ENCODE measurements at regions not wholly inside any gene's neighbourhood (a gene's known extent, or its start where the extent isn't known, plus 50 kb on each side); places are given as distances from the start of the nearest gene placed in this dataset.
"Not testable (repeated sequence)": the region's sequence is repeated elsewhere in the genome, so short reads cannot be mapped to it uniquely, and the experiment has no call there.

DNA sequence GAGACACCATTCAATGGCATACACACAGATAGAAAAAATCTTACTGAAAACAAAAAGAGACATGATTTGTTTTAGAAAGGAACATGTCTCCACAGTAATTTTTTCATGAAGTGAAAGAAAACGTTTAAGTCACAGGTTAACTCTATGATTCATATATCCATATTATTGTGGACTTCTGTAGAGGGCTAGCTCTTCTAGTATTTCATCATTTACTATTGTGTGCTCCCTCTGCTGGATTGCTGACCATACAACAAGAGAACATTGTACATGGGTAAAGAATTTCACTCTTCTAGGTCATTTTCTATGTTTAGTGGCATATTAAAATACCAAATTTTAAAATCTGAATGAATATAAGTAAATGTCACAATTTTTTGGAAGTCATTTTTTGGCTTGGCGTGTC lies 91.8 kb upstream of the POU3F4 start:
- DNase-seq: peak; percentile 14

DNA sequence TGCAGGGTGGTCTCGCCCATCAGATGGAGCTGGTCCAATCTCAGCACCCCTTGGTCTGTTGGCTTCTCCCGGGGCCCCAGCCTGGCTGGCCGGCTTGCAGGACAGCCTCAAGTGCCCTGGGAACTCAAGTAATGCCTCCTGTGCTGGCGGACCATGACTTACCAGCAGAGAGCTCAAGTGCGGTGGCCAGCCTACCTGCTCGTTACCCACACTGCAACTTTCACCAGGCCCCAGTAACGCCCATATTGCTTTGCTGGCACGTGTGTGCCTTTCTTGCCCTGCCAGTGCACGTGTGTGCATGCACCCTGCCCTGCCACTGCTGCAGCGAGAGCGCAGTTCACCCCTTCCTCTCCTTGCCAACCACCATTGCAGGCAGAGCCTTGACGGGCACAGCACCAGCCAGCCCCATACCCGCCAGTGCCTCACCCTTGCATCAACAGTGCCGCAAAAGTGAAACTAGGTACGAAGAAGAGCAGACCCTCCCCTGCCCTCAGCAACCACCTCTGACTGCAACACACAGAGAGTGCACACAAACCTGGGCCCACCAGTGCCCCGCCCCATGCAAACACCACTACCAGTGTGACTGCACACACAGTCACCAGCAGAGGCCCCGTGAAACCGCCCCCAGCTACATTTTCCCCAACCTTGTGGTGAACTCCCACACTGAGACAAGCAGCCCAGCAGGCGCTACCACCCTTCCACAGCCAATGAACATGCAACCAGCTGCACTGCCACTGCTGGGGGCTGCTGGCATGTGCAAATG lies 88.9 kb upstream of the POU3F4 start:
- no peak for DNase-seq

- DNase-seq: no peak
Observed at GRCh38 chrX:83422836-83423235, 85.3 kb upstream of the POU3F4 start.

- not testable (repeated sequence) for DNase-seq
Observed at GRCh38 chrX:83442552-83442951, 65.5 kb upstream of the POU3F4 start.

GRCh38 chrX:83446355-83446754 lies 61.7 kb upstream of the POU3F4 start:
- DNase-seq: no peak
